Lower leg skin (tissue), 3 donors: ENCODE measurements at regions not wholly inside any gene's neighbourhood (a gene's known extent, or its start where the extent isn't known, plus 50 kb on each side); places are given as distances from the start of the nearest gene placed in this dataset.

ENCODE experiments used
- CTCF ChIP-seq, 3 donors: fragments of 450-650 bp; IDR thresholded peaks; one replicate each; pipeline ENCODE4 v1.5.1; 2016; ENCODE audit warnings: antibody characterized with exemption in 3 of 3, mild to moderate bottlenecking in 3 of 3, moderate library complexity in 2 of 3
- POLR2A ChIP-seq, 2 donors: fragments of 450-650 bp; IDR thresholded peaks; one replicate each; pipeline ENCODE4 v1.6.1; 2016 to 2017; ENCODE audit warnings: antibody characterized with exemption in 2 of 2, mild to moderate bottlenecking in 1 of 2, moderate library complexity in 1 of 2

DNA sequence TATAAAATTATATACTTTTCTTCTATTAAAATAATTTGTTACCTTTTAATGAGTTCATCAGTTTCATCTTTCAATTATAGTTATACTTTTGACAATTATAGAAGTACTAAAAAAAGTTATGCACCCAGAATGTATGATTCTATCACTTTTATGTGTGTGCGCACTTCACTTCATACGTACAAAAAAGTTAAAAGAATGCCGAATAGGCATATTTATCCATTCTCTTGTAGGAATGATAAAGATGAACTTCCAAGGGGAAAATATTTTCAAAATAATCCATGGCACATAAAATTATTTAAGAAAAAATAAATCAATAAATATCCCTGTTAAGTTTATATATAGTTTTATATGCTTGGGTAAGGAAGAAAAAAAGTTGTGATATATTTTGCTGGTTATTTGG lies 166.9 kb upstream of the PRSS1 start:
- TF ChIP-seq CTCF (IDR thresholded peaks at IDR 0.05) (no peak), POLR2A (IDR thresholded peaks at IDR 0.05) (no peak)
